ENCODE measurements at regions not wholly inside any gene's neighbourhood (a gene's known extent, or its start where the extent isn't known, plus 50 kb on each side); places are given as distances from the start of the nearest gene placed in this dataset.

DNA sequence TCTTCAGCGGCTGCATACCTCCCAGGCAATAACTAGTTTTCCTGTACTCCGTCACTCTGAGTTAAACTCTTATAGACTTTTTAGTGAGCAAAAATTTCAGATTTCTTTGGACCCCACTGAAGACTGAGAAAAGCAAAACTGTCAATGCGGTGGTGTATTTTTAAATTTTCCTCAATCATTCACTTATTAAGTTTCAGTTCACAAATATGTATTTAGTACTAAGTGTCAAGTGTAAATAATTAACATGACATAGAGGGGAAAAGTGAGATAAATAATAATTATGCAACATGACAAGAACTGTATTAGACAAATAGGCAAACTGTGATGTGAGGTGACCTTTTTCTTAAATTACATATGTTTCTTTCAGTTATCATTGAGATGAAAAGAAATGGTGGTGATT, 124.4 kb downstream of the NAF1 start:
- no peak for DNase-seq (ENCODE audit: low read depth in 2 of 2)
- TF ChIP-seq EZH2 (IDR thresholded peaks at IDR 0.05; ENCODE audit: low read length, missing control alignments) = no peak
- TF ChIP-seq, protein P1, sequence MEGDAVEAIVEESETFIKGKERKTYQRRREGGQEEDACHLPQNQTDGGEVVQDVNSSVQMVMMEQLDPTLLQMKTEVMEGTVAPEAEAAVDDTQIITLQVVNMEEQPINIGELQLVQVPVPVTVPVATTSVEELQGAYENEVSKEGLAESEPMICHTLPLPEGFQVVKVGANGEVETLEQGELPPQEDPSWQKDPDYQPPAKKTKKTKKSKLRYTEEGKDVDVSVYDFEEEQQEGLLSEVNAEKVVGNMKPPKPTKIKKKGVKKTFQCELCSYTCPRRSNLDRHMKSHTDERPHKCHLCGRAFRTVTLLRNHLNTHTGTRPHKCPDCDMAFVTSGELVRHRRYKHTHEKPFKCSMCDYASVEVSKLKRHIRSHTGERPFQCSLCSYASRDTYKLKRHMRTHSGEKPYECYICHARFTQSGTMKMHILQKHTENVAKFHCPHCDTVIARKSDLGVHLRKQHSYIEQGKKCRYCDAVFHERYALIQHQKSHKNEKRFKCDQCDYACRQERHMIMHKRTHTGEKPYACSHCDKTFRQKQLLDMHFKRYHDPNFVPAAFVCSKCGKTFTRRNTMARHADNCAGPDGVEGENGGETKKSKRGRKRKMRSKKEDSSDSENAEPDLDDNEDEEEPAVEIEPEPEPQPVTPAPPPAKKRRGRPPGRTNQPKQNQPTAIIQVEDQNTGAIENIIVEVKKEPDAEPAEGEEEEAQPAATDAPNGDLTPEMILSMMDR (conservative IDR thresholded peaks at IDR 0.05 in 1 of 2, IDR thresholded peaks at IDR 0.05 in 1 of 2; ENCODE audit: low read depth in 1 of 2, low read length in 2 of 2) = no peak
- H3K4me2 ChIP-seq (ENCODE audit: extremely low read depth, insufficient read depth, low read length) = no peak overlapping the region
- H3K79me2 ChIP-seq (ENCODE audit: control insufficient read depth, insufficient read depth, low read length) = no peaks in the 10 kb centered on the region
- H4K20me1 ChIP-seq (ENCODE audit: control insufficient read depth, extremely low read depth, insufficient read depth, low read length) = no peaks in the 10 kb centered on the region
- H3K36me3 ChIP-seq (ENCODE audit: control insufficient read depth, insufficient read depth, low read length) = no peaks in the 10 kb centered on the region
- H3K27ac ChIP-seq (ENCODE audit: insufficient read depth, low read length) = no peak overlapping the region
- no peaks in the 10 kb centered on the region for H3K4me1 ChIP-seq (ENCODE audit: control insufficient read depth, extremely low read depth, insufficient read depth, low read length)
- no peak overlapping the region for H2AFZ ChIP-seq (ENCODE audit: low read length)
- no peaks in the 10 kb centered on the region for H3K27me3 ChIP-seq (ENCODE audit: control insufficient read depth, insufficient read depth, low read length)
- no peak overlapping the region for H3K4me3 ChIP-seq (replicated peaks in 1 of 4; ENCODE audit: control extremely low read depth in 1 of 4, insufficient read depth in 1 of 4, low read depth in 3 of 4, low read length in 4 of 4)
- H3K9ac ChIP-seq (ENCODE audit: insufficient read depth, low read length) = no peak overlapping the region
- H3K9me3 ChIP-seq (ENCODE audit: control insufficient read depth, insufficient read depth, low read depth, low read length) = no peaks in the 10 kb centered on the region

DNA sequence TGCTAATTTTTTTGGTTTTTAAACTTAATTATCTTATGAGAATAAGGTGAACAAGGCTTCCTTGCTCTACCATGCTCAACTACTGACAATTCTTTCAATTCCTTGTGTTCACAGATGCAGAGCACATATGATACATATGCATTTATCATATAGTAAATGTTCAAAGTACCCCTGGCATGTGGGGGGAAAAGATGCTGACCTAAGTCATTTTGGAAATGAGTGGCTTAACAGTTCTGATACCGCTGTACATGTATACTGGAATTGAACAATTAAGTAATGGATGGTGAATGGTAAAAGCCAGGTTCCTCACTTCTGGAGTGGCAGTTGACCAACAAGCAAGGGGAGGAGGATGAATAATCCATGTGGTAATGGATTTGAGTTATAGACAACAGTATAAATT, 149.6 kb downstream of the NAF1 start:
- TF ChIP-seq, protein P1 (conservative IDR thresholded peaks at IDR 0.05 in 1 of 2, IDR thresholded peaks at IDR 0.05 in 1 of 2; ENCODE audit: low read depth in 1 of 2, low read length in 2 of 2) = no peak
- no peak for TF ChIP-seq EZH2 (IDR thresholded peaks at IDR 0.05; ENCODE audit: low read length, missing control alignments)
- Histone ChIP-seq H4K20me1 (ENCODE audit: control insufficient read depth, extremely low read depth, insufficient read depth, low read length) (no peaks in the 10 kb centered on the region), H3K9ac (ENCODE audit: insufficient read depth, low read length) (no peak overlapping the region), H3K27ac (ENCODE audit: insufficient read depth, low read length) (no peak overlapping the region), H3K79me2 (ENCODE audit: control insufficient read depth, insufficient read depth, low read length) (no peaks in the 10 kb centered on the region), H3K27me3 (ENCODE audit: control insufficient read depth, insufficient read depth, low read length) (no peaks in the 10 kb centered on the region), H3K4me1 (ENCODE audit: control insufficient read depth, extremely low read depth, insufficient read depth, low read length) (no peaks in the 10 kb centered on the region), H2AFZ (ENCODE audit: low read length) (no peak overlapping the region), H3K4me3 (replicated peaks in 1 of 4; ENCODE audit: control extremely low read depth in 1 of 4, insufficient read depth in 1 of 4, low read depth in 3 of 4, low read length in 4 of 4) (no peak overlapping the region), H3K4me2 (ENCODE audit: extremely low read depth, insufficient read depth, low read length) (no peak overlapping the region), H3K9me3 (ENCODE audit: control insufficient read depth, insufficient read depth, low read depth, low read length) (no peaks in the 10 kb centered on the region), H3K36me3 (ENCODE audit: control insufficient read depth, insufficient read depth, low read length) (no peaks in the 10 kb centered on the region)
- DNase-seq (ENCODE audit: low read depth in 2 of 2) = no peak

GRCh38 chr4:163012816-163013215, 153.9 kb downstream of the NAF1 start:
- Histone ChIP-seq H3K36me3 (ENCODE audit: control insufficient read depth, insufficient read depth, low read length) (no peaks in the 10 kb centered on the region), H4K20me1 (ENCODE audit: control insufficient read depth, extremely low read depth, insufficient read depth, low read length) (no peaks in the 10 kb centered on the region), H3K27me3 (ENCODE audit: control insufficient read depth, insufficient read depth, low read length) (no peaks in the 10 kb centered on the region), H3K4me2 (ENCODE audit: extremely low read depth, insufficient read depth, low read length) (no peak overlapping the region), H3K4me3 (replicated peaks in 1 of 4; ENCODE audit: control extremely low read depth in 1 of 4, insufficient read depth in 1 of 4, low read depth in 3 of 4, low read length in 4 of 4) (no peak overlapping the region), H3K79me2 (ENCODE audit: control insufficient read depth, insufficient read depth, low read length) (no peaks in the 10 kb centered on the region), H3K4me1 (ENCODE audit: control insufficient read depth, extremely low read depth, insufficient read depth, low read length) (no peaks in the 10 kb centered on the region), H2AFZ (ENCODE audit: low read length) (no peak overlapping the region), H3K9ac (ENCODE audit: insufficient read depth, low read length) (no peak overlapping the region), H3K27ac (ENCODE audit: insufficient read depth, low read length) (no peak overlapping the region), H3K9me3 (ENCODE audit: control insufficient read depth, insufficient read depth, low read depth, low read length) (no peaks in the 10 kb centered on the region)
- TF ChIP-seq EZH2 (IDR thresholded peaks at IDR 0.05; ENCODE audit: low read length, missing control alignments) = no peak
- TF ChIP-seq, protein P1 (conservative IDR thresholded peaks at IDR 0.05 in 1 of 2, IDR thresholded peaks at IDR 0.05 in 1 of 2; ENCODE audit: low read depth in 1 of 2, low read length in 2 of 2) = no peak
- no peak for DNase-seq (ENCODE audit: low read depth in 2 of 2)
